GM19397 (cell line): ENCODE measurements at regions not wholly inside any gene's neighbourhood (a gene's known extent, or its start where the extent isn't known, plus 50 kb on each side); places are given as distances from the start of the nearest gene placed in this dataset.
A peak's percentile ranks its signal among the peaks of the same experiment; 100 is the strongest.

ENCODE experiments used
- ATAC-seq: cut with Tn5 transposase; IDR thresholded peaks from one replicate; pipeline ENCODE4 v1.9.1; 2021; ENCODE audit warnings: mild to moderate bottlenecking, moderate library complexity; ENCODE audit not compliant: unreplicated experiment

- no peak for ATAC-seq
Observed at GRCh38 chr9:107198718-107199117, 84.4 kb upstream of the RAD23B start.

- no peak for ATAC-seq
Observed at GRCh38 chr9:107208121-107208520, 75.0 kb upstream of the RAD23B start.

DNA sequence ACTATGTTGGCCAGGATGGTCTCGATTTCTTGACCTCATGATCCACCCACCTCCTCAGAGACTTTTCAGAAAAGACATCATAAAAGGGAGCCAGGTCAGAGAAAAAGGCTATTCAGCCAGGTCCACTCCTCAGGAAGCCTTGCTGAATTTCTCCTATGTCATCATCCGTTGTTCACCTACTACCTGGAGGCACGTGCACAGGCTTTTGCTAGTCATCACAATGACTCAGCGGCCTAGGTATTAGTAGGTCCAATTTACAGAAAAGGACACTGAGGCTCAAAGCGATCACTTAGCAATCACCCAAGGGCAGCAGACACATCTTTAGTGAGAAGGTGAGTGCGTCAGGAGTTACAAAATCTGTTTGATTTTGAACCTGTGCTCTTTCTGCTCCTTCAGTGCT lies 72.3 kb upstream of the RAD23B start:
- no peak for ATAC-seq

DNA sequence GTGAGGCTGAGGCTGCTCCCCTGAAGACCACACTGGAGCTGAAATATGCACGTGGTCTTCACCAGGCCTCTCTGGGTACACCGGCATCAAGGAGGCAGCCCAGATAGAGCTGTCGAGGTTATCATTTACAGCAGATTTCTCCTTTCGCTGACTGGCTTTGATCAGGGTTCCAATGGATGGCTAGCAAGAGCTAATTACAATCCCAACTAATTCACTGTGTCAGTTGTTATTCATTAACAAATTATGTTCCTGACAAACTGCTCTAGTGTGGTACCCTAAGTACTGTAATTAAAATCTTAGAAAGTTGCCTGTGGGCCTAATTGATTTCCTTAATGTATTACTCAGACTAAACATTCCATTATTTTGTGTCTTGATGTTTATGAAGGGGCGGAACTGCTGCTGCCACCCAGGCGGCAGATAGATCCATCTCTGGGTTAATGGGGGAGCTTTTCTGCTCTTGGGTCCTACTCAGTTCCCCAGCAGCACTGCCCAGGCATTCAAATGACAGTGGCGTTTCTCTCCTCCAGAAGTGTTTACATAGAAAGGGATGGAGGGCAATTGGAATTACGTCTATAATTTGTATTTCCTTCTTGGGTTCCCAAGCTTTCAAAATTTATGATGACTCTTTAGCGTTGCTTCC lies 71.7 kb upstream of the RAD23B start:
- ATAC-seq: no peak

DNA sequence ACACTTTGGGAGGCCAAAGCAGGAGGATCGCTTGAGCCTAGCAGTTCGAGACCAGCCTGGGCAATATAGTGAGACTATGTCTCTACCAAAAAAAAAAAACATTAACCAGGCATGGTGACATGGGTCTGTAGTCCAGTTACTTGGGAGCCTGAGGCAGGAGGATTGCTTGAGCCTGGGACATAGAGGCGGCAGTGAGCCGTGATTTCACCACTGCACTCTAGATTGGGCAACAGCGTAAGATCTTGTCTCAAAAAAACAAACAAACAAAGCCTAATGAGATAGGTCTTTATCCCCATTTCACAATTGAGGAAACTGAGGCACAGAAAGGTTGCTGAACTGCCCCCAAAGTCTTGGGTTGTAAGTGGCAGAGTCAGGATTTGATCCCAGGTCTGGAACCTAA lies 70.5 kb upstream of the RAD23B start:
- ATAC-seq: no peak

DNA sequence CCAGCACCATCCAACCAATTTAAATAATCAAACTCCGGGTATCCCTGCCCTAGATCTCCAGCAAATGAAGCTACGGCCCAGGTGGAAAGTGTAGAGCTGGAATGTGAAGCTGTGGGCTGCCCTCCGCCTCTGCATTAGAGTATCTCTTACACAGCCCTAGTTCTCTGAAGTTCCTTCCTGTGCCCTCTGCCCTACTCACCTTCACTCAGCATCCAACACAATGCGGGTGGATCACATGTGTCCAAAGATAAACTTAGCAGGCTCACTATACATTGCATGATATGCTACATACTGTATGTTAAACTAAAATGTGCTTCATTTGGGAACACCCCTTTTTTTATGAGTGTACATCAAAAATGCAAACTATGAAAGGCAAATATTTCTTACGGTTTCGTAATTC lies 70.0 kb upstream of the RAD23B start:
- no peak for ATAC-seq

GRCh38 chr9:107213561-107214028 lies 69.5 kb upstream of the RAD23B start:
- peak; percentile 92 for ATAC-seq

DNA sequence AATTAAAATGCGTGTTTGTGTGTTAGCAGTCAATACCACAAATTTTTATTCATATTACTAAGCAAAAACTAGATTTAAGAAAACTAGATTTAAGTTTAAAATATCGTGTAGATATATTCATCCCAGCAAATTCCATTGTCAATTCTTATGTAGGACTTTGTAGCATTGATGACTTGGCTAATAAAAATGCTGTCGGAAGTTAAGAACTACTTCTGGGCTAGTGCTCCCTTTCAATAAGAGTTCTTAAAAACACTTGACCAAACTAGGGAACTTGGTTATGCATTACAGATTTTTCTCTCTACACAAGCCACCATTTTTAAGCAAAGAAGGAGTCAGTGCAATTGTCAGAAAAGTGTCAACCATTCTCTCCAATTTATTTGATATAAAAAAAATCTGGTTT lies 68.7 kb upstream of the RAD23B start:
- no peak for ATAC-seq

GRCh38 chr9:107214915-107215314 lies 68.2 kb upstream of the RAD23B start:
- ATAC-seq: no peak

DNA sequence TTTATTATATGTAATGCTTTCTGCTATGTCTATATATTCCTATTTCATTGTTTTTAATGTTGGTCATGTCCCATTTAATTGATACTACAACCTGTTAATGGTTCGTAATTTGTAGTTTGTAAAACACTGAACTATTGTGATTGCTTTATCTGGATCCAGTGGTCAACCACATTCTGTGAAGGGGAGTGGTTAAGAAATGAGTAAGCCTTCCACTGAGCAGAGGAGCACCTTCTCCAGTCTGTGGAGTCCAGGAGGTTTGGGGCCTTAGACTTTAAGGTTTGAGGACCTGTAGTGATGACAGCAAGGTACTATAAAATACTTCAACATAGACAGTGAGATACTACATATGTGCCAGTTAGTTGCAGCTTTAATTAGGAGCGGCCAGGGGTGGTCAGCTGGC lies 67.7 kb upstream of the RAD23B start:
- no peak for ATAC-seq

DNA sequence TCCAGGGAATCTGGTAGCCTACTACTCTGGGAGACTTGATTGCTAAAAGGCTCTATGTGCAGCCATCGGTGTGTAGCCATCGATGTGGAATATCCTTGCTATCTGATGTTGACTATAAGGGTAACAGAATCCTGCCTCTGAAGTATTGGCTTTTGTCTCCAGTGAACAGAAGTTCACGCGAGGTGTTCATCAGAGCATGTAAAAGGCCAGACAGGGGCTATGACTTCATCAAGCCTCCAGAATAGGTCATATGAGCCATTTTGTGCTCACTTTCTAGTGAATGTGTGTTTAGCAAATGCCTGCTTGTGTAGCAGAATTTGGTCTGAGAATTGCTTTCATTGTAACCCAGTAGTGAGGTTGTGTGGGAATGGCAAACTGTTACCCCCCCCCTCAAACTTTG lies 66.8 kb upstream of the RAD23B start:
- ATAC-seq: no peak

DNA sequence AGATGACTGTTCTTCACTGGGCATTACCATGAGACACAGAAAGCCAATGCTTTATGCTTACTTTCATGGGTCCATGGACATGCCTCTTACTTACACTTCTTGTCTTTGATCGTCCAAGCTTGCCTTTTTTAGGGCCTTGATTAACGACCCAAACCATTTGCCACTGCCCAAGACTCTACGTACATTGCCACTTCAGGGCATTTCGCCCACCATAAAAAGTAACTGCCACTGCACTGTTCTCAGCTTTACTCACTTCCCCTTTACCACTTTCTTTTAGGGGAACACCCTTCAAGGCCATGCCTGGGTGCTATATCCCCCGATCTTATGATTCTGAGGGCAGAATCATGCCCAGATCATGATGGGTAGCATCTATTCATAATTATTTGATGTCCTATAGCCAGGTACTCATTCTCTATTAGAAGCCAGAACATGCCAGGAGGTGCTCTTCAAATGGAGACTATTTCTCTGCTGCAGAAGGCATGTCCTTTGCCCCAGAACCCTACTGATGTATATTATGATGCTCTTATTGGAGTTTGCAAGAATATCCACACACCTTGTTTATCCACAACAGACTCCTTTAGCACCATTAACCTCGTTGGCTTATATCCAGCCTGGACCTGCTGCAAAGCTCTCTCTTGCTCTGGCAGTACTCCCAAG lies 64.1 kb upstream of the RAD23B start:
- peak; percentile 78 for ATAC-seq

DNA sequence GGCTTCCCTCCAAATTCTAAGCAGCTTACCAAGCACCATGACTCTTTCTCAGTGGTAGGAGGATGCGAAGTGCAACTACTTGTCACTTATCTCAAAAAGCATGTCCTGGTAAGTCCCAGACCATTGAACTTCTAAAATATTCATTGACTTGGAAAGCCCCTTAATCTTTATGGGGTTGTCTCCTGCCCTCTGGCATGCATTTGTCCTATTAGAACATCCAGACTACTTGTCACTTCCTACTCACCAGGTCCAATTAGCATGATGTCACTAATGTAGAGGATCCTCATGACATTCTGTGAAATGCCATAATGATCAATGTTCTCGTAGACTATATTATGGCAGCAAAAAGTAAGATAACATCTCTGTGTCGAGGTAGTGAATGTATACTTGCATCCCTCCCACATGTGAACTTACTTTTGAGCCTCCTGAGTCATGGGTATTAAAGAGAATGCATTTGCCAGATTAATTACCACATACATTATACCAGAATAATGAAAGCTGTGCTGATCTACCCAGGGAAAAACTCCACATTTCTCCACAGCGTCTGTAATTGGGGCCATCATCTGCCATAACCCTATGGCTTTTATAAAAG lies 63.5 kb upstream of the RAD23B start:
- no peak for ATAC-seq

GRCh38 chr9:107221321-107221720 lies 61.8 kb upstream of the RAD23B start:
- ATAC-seq: no peak

GRCh38 chr9:107222020-107222522 lies 61.0 kb upstream of the RAD23B start:
- ATAC-seq: no peak

- no peak for ATAC-seq
Observed at GRCh38 chr9:107223381-107223780, 59.7 kb upstream of the RAD23B start.

DNA sequence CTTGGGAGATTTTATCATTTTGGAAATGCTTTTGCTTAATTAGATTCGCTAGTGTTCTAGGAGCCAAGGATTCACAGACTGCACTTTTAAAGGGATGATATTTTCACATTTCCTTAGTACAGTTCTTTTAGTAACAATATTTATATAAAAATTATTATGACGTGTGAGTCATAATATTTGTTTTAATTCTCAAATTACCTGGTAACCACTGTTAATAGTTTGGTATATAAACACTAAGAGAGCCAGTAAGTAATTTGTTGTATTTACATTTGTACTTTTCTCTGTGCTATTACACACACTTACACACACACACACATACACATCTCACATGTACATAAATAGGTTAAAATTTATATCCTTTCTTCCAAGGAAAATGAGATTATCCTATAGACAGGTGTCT lies 58.8 kb upstream of the RAD23B start:
- no peak for ATAC-seq

DNA sequence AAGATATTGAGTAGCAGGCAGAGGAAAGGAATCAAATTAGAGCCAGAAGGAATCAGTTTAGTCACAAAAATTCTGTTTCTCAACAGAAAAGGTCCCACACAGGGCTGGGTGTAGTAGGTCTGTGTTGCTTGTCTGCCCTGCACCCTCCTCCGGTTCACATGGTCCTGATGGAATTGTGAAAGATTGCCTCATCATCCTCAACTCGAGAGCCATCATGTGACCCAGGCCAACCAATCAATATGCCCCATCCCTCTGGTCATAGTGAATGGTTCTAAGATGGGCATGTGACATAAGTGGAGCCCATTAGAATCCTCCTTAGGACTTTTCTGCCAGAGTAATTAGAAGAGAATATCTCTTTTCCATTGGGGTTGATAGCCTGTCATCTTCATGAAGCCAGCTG lies 56.7 kb upstream of the RAD23B start:
- no peak for ATAC-seq

- ATAC-seq: no peak
Observed at GRCh38 chr9:107227774-107228173, 55.3 kb upstream of the RAD23B start.

DNA sequence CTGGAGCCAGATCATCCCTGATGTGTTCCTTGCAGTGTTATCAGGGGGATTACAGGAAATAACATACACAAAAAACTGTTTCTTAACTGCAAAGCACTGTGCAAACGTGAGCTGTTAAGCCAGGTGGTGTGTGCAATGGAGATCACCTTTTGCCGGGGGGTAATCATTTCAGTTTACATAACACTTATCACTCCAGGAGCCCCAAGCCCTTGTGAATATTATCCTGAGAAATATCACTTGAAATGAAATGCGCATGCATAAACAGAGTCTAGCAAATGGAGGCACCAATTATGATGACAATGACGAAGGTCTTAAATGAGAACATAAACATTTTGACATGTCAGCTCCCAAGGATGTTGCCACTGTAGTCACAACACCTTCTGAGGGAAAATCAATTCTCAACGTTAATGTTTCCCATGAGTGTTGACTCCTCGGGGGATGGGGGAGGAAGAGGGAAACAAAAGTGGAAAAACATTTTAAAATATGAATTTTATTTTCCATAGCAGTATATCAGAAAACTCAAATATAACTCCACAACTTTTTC lies 54.5 kb upstream of the RAD23B start:
- ATAC-seq: no peak

- ATAC-seq: no peak
Observed at GRCh38 chr9:107229241-107229741, 53.8 kb upstream of the RAD23B start.
